ENCODE measurements at regions not wholly inside any gene's neighbourhood (a gene's known extent, or its start where the extent isn't known, plus 50 kb on each side); places are given as distances from the start of the nearest gene placed in this dataset.
"Not testable (repeated sequence)": the region's sequence is repeated elsewhere in the genome, so short reads cannot be mapped to it uniquely, and the experiment has no call there.

DNA sequence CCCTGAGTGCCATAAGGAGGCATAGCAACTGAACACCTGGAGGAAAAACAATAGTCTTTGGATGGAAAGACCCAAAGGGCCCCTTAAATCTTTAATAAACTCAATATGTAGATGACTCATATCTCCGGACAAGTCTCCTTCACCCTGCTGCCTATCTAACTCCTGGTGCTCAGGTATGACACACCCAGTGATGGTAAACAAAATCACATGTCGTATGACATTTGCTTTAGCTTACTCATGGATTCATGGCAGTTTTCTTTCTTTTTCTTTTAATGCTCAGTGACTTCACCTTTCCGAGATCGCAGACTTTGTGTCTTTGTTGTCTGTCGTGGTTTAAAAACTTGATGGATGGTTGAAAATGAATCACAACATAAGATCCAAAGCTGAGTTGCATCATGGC, 208.5 kb upstream of the PROX1 start:
- no peak for DNase-seq (ENCODE audit: low read depth, low spot score)

DNA sequence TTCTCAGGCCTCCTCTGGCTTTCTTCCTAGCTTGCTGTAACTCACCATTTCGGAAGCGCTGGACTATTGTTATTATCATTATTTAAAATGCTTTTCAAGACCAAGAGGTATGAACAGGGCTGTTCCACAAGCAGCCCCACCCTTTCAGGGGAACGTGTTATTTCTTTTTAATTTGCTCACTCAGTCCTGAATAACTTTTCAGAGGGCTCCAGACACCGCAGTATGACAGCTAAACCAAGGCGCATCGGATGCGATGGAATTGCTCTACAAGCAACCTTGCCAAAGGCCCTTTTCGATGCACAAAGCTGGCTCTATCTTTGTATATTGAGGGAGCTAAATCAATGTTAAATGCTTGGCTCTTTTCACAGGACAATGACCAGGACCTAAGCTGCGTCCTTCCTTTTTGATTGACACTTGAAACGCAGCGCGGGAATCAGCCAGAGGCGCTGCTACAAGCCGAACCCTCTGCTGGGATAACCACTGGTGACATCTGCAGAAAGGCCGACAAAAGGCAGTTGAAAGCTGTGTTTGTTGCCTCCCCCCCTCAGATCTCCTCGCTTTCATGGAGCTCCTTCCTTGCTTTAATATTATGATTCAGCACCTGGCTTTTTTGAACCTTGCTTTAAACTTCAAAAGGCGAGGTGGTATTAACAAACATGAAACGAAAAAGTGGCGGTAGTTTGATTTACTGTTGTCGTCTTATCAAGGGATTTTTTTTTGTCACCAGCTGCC, 204.7 kb upstream of the PROX1 start:
- DNase-seq (ENCODE audit: low read depth, low spot score), result no peak

DNA sequence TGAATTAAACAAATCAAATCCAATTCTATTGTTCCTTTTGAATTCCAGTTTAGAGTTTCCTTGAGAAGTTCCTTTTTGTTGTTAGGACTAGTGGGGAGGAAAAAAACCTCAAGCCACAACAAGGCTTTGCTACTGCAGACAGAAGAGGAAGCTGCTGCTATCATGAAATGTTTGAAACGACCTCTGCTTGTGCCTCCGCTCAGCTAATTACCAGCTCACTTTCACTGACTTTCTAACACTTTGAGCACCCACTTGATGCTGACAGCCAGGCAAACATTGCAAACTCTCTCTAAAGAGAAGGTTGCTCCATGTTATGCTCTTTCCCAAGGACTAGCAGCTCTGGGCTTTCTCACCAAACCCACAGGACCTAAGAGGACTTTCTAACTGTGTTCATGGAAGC, 203.9 kb upstream of the PROX1 start:
- DNase-seq (ENCODE audit: low read depth, low spot score), result no peak

DNA sequence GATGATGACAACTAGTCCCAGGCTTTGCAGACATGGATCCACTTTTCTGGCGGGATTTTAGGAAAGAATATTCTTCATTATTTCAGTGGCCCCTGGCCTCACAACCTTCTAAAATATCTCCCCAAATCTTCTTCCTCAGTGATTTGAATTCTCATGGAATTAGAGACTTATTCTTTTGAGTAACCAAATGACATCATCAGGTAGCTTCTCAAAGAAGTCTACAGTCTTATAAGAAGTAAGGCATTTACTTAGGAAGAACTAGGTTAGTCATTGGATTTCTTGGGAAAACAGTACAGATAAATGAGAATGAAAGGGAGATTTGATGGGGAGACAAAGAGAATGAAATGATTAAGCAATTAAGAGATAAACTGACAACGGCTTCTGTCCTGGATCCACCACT, 201.1 kb upstream of the PROX1 start:
- no peak for DNase-seq (ENCODE audit: low read depth, low spot score)

DNA sequence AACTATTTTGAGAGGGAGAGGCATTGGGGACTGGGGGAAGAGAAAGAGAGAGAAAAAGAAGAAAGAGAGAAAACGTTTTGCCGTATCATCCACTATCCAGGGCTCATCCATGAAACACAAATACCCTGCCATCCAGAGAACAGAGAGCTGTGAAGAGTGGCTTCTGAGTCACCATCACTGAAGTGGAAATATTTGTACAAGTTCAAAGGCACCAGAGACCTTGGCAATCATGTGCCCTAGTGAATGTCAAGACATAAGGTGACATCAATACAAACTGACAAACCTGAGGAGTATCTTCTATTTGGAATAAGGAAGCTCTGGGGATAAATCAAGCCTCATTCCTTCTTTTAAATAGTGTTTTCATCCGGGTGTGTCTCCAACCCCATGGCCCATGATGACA, 197.2 kb upstream of the PROX1 start:
- DNase-seq (ENCODE audit: low read depth, low spot score), result no peak

DNA sequence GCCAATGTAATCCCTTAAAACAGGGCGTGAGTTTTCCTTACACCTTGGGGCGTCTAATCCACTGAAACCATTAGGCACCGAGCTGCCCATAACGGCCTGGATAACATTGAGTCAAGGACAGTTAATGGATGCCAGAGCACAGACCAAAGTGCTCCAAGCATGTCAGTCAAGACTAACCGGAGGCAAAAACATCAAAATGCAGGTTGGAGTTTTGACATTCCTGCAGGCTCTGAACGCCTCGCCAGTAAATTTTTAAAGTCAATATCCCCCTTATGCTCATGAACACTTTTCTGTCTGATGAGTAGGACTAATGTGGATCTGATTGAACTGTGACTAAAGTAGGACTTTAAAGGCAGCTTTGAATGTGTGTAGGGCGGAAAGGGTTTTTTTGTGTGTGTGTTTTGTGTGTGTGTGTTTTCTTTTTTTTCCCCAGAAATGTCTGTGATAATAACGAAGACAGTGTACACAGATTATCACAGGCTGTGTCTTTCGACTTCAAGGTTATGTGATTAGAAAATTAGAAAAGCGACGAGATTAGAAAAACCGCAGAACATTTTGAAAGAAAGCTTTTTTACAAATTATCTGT, 194.2 kb upstream of the PROX1 start:
- DNase-seq (ENCODE audit: low read depth, low spot score), result no peak

DNA sequence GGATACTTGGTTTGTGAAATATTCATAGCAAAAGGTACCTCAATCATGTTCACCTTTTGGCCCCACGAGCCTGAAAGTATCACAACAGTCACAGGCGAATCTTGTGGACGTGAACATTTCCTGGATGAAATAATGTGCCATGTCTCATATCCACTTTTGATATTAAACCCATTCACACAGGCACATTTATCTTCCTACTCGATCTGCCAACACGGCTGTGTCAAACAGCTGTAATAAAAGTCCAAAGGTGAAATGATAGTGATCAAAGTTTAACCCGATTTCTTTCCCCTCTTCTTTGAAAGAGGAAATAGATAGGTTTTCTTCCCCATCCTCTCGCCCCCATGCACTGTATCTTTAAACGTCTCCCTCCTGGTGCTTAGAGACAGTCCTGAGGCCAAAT, 191.2 kb upstream of the PROX1 start:
- DNase-seq (ENCODE audit: low read depth, low spot score), result no peak

DNA sequence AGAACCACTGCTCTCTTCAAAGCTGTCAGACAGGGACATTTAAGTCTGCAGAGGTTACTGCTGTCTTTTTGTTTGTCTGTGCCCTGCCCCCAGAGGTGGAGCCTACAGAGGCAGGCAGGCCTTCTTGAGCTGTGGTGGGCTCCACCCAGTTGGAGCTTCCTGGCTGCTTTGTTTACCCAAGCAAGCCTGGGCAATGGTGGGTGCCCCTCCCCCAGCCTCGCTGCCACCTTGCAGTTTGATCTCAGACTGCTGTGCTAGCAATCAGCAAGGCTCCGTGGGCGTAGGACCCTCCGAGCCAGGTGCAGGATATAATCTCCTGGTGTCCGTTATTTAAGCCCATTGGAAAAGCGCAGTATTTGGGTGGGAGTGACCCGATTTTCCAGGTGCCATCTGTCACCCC, 179.5 kb upstream of the PROX1 start:
- DNase-seq (ENCODE audit: low read depth, low spot score), result not testable (repeated sequence)

DNA sequence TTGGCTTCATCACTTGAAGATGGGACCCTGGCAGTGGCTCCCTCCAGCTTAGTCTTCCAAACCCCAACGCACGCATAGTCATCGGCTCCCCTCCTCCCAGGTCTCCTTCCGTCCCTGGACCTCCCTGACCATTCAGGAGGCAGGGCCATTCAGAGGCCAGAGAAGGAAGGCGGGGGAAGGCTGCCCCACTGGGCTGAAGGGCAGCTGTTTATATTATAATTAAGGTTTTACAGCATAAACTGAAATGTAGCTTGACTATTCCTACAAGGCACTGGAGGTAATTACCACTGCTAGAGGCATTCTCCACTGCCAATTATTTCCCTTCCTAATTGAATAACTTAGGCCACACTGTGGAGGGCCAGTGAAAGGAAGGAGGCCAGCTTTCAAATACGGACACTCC, 170.6 kb upstream of the PROX1 start:
- no peak for DNase-seq (ENCODE audit: low read depth, low spot score)

DNA sequence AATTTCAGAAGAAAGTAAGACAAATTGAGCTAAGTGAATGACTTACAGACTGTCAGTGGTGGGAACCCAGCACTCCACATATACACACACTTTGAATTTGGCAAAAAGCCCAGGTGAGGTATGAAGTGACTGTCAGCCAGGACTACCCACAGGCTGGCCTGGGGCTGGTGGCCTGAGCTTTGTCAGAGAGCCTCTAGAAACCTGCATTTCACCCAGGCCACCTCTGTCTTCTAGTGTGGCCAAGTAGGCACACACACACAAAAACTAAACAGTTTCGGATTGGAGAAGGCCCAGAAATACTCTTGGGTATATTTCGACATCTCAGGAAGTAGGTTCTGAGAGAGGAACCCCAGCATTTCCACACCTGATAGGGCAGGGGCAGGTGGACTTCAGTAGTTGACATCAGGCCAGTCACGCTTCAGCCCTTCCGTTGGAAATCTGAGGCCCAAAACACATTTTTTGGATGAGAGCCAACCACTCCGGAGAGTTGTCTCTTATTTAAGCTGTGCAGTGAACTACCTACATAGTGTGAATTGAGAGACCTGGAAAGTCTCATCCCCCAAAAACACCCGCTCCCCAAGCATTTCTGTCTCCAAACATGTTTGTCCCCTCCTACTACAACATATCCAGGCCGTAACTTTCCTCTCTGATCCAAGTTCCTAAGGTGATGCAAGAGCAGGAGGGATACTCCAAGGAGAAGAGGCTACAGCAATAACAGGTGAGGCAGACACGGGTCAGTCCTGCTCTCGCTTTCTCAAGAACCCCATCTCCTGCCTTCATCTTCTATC, 167.2 kb upstream of the PROX1 start:
- DNase-seq (ENCODE audit: low read depth, low spot score), result no peak

DNA sequence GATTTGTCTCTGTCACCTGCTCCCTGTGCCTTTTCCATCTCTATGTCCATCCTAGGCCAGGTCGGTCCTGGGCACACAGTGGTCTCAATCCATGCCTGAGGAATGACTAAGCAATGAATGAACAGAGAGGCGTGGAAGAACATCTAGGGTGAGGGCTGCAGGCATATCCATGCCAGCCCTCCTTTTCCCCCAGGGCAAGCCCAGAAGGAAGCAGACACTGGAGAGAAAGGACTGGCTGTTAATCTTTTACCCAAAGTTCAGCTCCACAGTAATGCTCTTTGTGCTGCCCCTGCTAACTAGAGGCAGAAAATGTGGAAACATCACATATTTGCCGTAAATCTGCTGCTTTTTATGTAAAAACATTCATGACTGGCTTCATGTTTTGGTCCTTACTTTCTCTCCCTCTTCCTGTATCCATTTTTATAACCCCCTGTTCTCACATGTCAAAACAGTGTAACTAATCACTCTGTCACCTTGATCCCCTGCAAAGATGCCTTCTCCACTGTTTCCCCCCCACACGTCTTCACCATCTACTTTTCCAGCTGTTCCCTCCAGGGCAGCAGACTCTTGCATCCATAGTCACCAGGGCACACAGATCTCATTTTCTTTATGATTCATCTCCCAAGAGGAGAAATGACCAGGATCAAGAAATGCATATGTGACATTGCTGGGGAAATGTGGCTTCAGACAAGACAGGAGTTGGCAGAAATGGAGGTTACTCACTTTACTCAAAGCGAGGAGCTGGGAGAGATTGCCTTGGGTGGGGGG, 166.4 kb upstream of the PROX1 start:
- no peak for DNase-seq (ENCODE audit: low read depth, low spot score)

DNA sequence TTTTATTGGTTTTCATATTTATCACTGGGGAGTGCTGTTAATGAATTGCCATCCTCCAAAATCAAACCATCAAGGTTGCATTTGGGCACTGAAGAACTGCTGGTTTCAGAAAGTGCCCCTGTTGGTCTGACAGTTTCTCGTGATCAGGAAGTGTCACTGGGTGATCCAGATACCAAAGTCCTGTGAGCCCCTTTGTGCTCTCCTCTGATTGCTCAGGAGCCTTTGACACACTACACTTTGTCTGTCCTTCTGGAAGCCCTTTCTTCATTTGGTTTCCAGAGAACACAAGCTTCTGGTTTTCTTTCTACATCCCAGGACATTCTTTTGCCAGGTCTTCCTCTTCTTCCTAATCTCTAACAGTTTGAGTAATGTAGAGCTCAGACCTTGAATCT, 165.8 kb upstream of the PROX1 start:
- DNase-seq (ENCODE audit: low read depth, low spot score), result no peak

DNA sequence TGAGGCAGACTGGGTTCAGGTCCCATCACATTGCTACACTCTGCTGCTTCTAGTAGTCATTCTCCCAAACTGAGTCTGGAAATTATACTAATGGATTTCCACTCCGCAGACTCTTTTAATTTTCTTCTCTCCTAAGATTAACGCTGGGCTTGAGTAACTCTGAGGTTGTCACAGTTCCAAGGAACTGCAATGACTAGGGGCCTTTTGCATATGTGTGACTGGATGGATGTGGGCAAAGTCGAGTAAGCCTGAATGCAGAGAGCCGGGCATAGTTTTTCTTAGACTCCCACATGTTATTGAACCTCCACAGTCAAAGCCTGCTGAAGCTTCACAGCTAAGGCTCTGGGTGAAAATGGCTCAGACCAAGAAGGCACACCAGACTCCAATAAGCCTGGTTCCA, 160.9 kb upstream of the PROX1 start:
- no peak for DNase-seq (ENCODE audit: low read depth, low spot score)

DNA sequence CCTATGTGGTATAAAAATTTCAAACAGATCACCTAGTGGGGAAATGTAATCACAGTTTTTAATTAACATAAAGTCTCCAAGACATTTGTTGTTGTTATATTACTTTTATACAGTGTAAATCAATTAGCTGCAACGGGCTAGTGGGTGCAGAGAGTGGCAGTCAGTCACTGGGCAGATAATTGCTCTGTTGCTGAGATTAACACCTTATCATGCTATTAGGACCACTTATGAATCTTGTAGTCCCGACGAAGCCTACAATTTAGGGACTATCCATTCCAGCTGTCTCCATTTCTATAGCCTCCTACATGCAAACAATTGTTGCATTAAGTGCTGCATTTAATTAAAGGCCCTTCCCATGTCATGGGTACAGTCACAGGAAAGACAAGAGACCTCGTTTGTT, 158.9 kb upstream of the PROX1 start:
- DNase-seq (ENCODE audit: low read depth, low spot score), result no peak

DNA sequence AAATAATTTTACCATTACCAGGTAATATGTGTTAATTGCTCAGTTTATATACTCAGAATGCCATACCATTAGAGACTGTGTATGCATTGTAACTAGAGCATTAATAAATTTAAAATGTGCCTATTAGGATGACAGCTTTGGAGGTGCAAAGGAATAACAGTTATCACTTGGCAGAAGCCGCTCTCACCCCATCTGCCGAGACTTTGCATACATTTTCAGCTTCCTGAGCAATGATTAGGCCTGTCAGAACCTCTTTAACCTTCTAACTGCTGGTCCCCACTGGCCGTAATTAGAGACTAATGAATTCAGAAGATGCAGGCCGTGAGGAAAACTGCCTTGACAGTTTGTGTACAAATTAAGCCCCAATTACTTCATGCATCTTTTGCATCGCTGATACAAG, 158.0 kb upstream of the PROX1 start:
- DNase-seq (ENCODE audit: low read depth, low spot score), result no peak

DNA sequence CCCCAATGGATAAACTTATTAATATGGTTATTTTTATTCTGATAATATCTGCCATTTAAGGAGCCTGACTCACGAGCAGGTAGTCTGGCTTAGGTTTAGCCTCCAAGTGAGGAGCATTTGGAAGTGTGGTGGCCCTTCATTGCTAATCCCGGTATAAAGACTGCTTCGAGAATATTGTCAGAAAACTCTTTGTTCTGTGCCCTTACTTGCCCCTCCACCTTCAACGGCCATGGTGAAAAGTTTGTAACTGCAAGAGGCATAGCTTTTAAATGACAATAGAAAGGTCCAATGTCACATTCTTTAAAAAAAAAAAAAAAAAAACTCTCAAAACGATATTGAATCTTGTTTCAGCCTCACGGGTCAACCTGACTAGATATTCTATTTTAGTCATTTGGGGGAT, 157.4 kb upstream of the PROX1 start:
- DNase-seq (ENCODE audit: low read depth, low spot score), result no peak

DNA sequence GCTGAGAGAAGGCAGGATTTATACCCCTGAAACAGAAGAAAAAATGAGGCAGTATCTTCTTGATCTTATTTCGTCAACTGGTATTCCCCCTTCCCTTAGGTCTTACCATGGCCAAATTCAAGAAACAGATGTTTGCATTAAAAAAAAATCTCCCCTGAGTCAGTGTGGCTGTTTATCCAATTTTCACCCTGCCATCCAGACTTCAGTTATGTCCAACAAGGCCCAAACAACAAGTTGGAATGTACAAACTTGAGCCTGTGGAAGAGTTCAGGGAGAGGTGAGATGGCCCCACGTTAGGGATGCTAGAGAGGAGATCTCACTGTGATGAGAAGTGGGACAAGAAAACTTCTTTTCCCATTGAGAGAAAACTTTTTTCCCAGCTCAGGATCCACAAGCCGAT, 147.2 kb upstream of the PROX1 start:
- DNase-seq (ENCODE audit: low read depth, low spot score), result no peak

DNA sequence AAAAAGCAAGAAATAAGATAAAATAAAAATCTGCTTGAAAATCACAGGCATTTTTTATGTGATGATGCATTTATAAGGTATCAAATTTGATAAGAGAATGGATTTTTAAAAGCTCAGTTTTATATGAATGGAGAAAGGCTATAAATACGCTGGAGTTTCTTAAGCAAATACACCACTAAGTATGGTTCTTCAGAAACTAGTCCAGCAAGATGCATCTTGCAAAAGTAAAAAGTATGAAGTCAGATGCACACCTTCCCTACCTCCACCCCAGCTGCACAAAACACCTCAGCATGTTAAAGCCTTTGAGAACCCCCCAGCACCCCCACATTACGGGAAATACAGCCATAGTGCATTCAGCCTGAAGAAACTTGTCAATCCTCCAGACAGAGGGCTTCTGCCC, 143.1 kb upstream of the PROX1 start:
- no peak for DNase-seq (ENCODE audit: low read depth, low spot score)

DNA sequence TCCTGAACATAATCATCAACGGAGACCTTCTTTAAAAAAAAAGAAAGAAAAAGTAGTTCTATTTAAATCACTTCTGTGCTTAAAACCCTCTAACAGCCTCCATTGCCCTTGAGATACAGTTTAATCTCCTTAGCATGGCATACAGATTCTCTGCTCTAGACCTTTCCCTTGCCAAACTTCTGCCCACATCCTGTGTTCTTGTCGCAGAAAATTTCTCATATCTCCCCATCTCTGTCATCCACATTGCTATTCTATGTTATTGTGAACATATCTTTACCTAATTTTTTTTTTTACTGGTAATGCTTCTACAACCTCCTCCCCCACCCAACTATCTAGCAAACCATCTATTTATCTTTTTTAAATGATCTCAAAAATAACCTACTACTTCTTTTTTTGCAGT, 135.7 kb upstream of the PROX1 start:
- DNase-seq (ENCODE audit: low read depth, low spot score), result no peak

DNA sequence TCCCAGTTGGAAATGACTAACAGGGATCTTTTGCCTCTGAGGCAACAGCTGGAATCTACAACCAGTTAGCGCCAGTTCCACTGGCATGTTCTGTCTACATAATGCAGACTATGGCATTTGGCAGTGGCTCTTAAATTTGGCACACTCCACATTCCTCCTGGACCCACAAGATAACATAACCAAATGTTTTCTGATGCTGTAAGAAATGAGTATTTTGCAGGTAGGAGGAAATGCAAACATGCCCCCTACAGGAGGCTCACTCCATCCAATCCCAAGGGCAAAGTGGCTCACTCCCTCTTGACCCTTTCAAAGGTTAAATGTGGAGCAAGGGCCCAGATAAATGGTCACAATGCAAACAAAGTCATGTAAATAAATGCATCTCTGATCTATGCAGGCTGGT, 129.2 kb upstream of the PROX1 start:
- no peak for DNase-seq (ENCODE audit: low read depth, low spot score)

DNA sequence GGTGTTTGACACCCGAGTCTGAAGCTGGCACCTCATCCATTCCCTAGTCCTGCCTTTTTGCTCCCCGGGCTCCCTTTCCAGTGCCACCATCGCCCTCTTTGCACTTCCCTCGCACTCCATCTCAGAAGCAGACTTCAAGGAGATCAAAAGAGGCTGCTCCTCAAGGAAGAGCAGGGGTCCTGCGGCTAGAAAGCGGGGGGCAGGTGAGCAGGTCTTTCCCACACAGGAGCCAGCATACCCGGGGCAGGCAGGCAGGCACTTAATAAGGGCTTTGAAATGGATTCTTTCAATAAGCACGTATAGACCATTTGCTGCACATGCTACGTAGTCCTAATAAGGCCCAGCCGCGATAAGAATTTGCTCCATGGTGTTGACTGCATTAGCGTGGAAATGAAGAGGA, 125.9 kb upstream of the PROX1 start:
- DNase-seq (ENCODE audit: low read depth, low spot score), result no peak

DNA sequence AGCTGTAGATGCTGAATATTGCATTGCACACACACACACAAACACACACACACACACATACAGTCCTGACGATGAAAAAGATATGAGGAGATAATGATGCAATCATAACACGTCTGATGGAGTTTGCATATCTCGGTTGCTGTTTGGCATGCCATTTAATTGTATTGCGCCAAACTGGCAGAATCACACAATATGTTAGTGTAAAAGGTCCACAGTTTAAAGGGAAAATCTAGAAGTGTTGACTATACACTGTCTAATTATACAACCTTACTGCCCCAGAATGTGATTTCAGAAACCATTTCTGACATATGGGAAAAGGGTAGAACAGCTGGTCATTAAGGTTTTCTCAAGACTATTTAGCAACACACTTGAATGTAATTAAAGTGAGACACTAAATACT, 123.7 kb upstream of the PROX1 start:
- DNase-seq (ENCODE audit: low read depth, low spot score), result no peak

Measured in activated naive CD8-positive, alpha-beta T cell treated with anti-CD3 and anti-CD28 coated beads, Interleukin-2, amount 50 U/mL, for 16 hours (primary cell).